Amygdala (tissue), 56 donors: ENCODE measurements at regions not wholly inside any gene's neighbourhood (a gene's known extent, or its start where the extent isn't known, plus 50 kb on each side); places are given as distances from the start of the nearest gene placed in this dataset.
"Not testable (repeated sequence)": the region's sequence is repeated elsewhere in the genome, so short reads cannot be mapped to it uniquely, and the experiment has no call there.

Source experiments
- DNase-seq, 56 donors: peaks; one replicate each; lab custom pipeline; 2025; lab: John Stamatoyannopoulos, UW

DNA sequence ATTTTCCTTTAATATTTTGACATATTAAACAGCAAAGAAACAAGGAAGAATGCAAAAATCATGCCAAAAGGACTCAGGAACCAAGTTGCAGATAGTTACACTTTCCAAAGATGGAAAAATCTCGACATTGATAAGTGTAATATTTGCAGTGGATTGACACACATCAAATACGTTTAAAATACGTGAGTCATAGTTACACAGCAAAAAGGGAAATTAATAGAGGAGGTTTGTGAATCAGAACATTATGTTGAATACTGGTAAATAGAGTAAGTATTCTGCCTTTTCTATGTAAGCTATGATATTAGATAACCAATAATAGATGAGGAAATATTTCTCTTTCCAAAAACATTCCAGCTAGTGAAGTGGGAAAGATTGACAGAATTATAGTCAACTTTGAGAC is 1761.3 kb upstream of the IGFBP7 start:
- no peak for DNase-seq

DNA sequence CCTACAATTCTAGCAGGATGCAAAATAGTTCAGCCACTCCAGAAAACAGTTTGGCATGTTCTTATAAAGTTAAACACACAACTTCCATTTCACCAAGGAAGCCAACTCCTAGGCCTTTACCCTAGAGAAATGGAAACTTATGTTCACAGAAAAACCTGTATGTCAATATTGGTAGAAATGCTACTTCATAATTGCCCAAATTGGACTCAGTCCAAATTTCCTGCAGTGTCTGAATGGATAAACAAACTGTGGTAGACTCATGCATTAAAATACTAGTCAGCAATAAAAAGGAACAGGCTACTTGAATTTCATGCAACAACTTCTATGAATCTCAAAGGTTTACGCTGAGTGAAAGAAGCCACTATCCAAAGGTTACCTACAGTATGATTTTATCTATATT is 1738.8 kb upstream of the IGFBP7 start:
- no peak for DNase-seq

DNA sequence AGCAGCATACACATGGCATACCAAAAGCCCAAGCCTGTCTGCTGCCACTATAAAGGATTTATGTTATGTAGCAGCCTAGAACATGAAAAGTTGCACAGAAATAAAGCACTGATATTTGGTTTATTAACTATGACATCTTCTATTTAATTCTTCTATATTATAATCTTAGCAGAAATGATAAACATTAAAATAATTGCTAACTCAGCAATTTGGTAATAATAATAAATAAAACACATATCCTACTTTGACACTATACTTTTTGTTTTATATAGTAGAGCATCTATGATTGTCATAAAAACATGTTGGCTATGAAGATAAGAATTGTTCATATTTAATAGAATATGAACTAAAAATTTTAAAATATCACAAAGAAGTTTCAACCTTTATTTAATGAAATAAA is 1733.3 kb upstream of the IGFBP7 start:
- DNase-seq: no peak

DNA sequence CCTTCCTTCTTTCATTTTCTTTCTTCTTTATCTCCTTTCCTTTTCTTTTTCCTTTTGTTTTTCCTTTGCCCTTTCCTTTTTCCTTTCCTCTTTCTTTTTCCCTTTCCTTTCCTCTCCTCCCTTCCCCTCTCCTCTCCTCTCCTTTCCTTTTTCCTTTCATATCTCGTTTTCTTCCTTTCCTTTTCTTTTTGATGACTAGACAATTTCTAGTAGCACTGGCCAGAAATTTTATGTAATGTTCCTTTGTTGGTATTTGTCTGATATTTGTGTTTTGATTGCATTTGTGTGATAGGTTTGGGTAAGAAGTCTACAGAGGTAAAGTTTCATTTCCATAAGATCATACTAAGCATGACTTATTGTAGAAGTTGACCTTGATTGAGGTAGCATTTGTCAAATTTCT is 1722.9 kb upstream of the IGFBP7 start:
- DNase-seq: no peak

DNA sequence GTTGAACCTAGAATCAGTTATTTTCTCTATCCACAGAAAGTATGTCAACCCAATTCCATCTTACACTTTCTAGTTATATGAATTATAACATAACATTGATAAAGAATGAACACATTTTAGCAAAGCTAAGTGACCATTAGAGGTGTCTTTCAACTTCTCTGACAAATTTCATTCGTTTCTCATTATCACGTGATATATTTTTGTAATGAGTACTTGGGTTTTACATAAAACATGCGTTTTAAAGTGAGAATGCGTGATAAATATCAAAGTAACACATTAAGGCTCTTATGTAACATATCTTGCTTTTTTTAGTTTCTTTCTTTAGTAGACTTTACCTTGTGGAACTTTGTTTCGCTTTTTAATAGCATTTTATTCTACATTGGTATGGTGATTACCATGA is 1715.1 kb upstream of the IGFBP7 start:
- no peak for DNase-seq

DNA sequence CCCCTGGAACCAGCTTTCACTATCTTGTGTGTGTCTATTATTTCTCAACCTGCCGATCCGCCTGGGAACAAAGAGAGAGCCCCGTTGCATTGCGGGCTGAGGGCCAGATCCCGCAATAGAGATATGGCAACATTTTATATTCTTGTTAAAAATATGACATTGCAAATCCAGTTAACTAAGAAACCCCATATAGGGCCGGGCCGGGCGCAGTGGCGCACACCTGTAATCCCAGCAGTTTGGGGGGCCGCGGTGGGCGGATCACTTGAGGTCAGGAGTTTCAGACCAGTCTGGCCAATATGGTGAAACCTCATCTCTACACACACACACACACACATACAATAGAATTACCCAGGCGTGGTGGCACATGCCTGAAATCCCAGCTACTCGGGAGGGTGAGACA is 1708.4 kb upstream of the IGFBP7 start:
- DNase-seq: not testable (repeated sequence)

DNA sequence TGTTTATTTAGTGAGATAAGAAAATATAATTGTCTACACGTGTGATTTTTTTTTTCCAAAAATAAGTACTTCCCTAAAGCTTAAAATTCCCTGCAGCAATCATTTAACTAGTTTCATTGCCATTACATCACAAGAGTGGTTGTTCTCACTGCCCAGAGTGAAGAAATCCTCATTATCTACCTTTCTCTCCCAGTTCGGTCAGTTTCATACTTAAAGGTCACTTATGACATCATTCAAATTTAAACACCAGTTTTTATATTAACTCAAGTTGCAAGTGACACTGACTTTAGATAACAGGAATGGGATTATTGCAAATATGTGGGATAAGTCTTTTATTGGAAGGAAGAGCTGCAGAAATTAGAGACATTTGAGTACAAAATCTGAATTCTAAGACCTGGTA is 1699.8 kb upstream of the IGFBP7 start:
- DNase-seq: no peak

DNA sequence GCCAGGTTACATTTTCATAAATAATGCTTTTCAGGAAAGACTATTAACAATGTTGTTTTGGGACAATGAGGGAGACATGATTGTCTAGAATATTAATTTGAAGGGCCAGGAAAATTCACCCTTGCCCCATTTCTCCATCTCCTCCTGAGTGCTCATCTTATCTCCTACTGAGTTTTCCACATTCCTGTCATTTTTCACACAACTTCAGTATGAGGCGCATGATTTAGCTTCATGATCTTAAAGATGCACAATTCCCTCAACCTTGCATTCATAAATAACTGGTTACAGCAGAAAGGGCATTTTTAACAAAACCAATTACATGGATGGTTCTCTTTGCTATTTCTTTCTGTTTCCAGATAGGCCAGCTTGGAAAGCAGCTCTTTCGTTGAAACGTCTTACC is 1699.2 kb upstream of the IGFBP7 start:
- no peak for DNase-seq

DNA sequence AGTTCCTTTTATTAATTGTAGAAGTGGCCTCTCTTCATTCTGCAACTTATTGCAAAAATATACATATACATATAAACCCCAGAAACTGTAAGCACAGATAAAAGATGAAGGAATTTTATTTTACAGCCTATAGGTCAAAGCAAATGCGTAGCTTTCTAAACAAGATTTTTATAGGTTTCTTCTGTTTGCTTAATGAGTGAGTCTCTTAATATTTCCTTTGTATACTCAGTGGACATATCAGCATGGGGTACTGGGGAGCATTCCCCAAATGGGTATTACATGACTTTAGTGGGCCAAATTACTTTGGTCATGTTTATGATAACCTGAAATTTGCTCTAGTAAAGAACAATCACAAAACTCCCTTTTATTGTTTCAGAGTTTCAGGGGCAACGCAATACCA is 1698.6 kb upstream of the IGFBP7 start:
- DNase-seq: no peak

DNA sequence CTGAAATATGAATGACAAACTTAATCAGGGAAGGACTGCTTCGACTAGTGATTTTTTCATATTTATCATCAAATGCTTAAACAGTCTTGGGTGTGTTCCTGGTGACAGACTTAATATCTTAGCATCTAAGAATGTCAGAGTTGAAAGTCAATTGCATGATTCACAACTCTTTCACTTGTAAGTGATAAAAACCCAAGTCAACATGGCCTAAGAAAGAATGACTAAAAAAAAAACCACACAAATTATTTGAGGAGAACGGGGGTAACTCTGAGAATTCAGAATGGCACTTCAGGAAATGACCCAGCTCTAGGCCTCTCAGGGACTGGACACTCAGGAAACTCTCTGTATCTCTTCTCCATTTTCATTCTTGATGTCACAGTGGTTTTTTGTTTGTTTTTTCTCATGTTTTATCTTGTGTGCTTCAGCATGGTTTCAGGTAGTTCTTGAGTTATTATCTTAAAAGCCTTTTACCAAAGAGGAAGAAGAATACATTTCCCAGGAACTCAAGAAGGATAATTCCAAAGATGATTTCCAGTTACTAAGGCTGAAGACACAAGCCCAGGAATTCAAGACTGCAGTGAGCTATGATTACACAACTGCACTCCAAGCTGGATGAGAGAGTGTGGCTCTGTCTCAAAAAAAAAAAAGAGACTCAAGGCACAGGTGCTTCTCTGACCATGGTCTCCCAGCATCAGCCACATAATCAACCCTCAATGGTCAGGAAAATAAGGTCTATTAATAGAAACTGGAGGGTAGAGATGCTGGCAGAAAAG is 1697.8 kb upstream of the IGFBP7 start:
- no peak for DNase-seq

DNA sequence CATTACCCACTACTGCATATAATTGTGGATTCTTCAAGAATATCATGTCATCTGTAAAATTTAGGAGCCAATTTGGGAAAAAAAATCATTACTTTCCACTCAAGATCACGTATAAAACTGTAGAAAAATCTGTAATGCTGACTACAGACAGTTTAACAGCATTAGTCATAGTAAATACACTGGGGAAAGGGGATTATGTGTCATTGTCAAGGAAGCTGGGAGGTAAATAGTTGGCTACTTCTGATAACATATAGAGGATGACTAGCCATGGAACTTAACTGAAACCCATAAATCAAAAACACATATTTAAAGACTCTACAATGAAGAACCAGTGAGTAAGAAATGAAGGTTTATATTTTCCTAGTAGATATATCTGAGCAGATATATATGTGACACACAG is 1666.4 kb upstream of the IGFBP7 start:
- no peak for DNase-seq

DNA sequence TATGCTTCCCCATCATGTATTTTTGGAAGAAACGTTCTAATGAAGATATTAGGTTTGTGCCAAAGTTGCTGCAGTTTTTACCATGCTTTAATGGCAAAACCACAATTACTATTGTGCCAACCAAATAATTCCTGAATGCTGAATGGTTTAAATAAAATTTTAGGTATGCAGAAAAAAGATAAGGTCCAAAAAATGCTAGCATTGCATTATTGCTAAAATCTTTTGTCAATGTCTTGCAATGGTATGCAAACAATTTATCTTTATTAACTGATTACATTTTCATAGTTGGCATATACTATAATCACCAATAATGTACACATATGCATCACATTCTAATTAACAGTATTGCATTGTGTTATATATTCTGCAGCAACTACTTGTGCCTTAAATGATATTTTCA is 1657.4 kb upstream of the IGFBP7 start:
- DNase-seq: no peak

DNA sequence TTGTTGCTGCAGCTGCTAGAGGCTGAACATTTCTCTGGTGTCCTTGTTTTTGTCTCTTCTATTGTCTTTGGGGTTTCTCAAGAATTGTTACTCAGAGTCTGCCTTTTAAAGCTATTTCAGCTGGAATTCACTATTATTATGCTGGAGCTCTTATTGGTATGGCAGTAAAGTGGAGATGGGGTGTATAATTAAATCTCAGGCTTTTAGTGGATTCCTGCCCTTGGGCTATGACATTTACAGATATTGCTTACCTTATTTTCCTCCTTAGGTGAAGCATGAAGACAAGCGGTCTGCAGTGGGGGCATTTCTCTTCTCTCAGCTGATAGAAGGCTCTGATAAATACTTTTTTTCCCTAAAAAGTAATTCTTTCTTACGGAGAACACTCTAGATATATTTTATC is 1656.6 kb upstream of the IGFBP7 start:
- no peak for DNase-seq

DNA sequence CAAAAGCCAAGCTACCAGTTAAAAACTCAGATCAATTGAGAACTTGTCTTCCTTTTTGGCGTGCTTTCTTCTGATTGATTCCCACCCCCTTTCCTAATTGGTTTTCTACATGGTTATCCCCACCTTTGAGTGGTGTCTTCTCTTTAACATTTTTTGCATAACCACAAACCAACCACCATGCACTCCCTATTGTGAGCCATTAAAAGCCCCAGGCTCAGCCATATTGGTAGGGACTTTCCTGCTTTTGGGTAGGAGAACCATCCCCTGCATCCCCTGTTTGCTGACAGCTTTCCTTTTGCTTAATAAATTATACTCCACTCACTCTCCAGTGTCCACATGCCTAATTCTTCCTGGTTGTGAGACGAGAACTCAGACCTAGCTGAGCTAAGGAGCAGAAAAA is 1651.4 kb upstream of the IGFBP7 start:
- no peak for DNase-seq

DNA sequence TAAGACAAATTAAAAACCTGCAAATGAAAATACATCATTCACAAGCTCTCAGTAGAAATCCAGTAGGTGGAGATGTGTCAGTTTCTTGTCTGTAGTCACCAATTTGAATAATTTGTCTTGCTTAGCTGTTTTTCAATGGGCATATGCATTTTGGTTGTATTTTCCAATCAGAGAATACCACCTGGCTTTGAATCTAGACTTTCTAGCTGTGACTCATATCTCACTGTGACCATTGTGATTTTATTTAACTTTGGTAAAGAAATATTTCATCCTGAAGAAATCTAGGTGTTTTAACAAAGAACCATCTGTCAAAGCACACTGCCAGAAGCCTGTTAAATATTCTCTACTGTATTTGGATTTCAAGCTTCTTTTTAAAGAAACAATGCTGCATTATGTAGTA is 1650.6 kb upstream of the IGFBP7 start:
- DNase-seq: no peak

DNA sequence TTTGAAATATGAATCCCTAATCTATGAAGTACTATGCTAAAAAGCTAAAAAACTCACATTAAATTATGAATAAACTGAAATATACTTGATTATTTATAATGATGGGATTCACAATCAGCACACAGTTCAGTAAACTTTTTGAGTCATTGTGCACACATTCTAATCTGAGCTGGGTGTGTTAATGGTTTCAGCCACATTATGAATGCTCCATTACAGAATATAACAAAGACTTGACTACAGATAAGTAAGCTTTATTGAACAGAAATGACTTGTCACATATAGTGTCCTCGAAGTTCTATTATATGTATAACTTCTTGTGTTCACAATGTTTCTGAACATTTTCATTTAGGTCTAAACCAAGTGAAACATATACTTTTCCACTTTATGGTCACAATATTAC is 1649.9 kb upstream of the IGFBP7 start:
- DNase-seq: no peak

DNA sequence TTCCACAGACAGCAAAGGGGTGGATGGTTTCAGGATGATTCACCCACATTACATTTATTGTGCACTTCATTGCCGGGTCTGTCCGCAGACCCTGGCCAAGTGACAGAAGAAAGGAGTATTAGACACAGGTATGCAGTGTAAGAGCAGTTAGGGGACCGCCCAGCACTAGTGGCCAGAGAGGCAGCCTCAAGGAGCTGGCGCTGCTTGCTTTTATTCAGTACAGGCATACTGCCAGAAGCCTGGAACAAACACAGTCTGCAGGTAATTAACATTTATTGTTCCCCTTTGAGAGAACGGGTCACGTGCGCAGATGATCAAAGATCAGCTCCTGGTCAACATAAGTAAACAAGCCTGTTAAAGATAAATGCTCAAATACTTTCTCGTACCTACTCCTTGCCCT is 1639.0 kb upstream of the IGFBP7 start:
- no peak for DNase-seq

DNA sequence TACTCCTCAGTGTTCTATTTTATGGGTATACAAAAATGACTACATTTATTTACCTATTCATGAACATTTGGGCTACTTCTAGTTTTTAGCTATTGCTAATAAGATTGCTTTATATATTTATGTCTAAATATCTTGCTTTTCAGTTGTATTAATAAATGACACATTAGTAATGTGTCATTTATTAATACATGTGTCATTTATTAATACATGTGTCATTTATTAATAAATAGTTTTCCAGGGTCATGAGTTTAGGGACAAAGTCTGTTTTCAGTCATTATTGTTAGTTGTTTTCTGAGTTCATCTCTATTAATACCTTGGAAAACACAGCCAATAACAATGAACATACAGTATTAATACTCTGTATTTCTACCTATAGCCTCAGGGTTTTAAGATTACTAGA is 1630.7 kb upstream of the IGFBP7 start:
- no peak for DNase-seq

DNA sequence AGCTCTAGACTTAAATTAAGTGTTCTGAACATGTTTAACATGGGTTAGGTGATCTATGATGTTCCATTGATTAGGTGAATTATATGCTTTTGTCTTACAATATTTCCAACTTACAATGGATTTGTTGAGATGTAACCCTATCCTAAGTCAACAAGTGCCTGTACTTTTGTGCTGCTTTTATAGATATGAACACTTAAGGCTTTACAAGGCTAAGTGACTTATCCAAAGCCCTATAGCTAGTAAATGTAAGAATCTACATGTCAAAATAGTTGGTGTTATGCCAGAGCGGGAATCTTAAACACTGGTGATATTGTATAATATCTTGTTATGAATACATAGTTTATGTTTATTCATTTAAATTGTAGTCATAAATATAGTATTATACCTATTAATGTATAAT is 1629.1 kb upstream of the IGFBP7 start:
- no peak for DNase-seq

DNA sequence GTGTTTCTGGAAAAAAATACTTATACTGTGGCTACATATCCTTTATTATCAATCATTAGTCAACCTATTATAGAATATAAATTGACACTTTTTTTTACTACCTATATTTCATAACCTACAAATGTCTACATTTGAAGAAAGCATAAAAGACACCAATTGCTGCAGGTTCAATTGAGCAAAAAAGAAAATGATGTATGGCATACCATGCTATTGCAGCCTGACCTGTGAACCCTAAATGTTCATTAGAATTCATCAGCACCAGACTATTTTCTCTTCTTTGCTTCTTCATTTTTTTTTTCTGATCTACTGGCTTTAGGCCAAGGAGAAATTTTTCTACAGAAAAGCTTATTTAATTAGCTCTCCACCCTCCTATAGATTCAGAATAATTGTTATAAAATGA is 1628.2 kb upstream of the IGFBP7 start:
- DNase-seq: no peak

DNA sequence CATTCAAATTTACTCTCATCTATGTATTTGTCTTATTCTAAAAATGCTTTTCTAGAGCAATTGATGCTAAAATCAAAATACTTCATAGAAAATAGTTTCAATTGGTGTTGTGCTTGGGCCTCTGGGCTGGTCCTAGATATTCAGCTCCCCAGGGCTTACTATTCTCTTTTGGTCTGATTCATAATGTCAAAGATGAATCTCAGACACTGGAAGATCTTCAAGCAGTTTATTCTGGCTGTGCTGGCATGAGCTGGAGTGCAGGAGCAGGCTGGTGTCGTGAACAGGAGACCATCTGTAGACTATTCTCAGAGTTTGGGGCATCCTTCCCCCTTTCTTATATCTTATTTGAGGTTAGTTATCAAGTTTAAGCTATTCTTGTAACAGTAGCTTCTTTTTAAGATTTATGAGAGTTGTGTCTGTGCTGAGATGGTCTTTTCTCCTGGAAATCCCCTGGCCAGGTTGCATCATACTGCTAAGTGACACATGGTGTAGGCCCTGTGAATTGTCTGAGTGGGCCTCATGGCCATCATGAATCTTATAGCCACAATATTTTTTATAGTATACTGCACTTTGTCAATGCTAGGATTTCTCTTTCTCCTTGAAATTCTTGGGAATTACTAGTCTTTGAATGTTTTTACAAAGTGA is 1624.0 kb upstream of the IGFBP7 start:
- no peak for DNase-seq

DNA sequence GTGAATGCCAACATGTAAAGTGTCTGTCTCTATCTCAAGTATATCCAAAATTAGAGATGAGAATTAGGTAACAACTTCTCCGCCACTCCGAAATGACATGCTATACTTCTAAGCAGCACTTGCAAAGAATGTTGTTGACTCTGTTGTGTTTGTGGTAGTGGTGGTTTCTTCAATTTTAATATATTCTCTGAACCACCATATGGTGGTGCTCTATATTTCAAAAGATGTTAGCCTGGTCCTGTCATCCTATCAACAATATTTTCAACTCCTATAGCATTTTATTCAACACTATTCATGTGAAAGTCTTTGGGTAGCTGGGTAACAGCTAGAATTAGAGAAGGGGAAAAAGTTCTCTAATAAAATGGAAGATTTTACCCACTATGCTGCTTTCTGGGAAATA is 1622.8 kb upstream of the IGFBP7 start:
- no peak for DNase-seq

DNA sequence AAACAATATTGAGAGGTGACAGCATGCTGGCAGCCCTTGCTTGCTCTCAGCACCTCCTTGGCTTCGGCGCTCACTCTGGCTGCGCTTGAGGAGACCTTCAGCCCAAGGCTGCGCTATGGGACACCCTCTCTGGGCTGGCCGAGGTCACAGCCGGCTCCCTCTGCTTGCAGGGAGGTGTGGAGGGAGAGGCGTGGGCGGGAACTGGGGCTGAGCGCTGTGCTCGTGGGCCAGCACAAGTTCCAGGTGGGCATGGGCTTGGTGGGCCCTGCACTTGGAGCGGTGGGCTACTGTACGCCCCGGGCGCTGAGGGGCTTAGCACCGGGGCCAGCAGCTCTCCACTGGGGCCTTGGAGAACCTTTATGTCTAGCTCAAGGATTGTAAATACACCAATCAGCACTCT is 1613.8 kb upstream of the IGFBP7 start:
- no peak for DNase-seq
